NK-92 treated with Interleukin-12 subunit alpha and Interleukin-12 subunit beta, amount 100 ng/mL, for 24 hours (cell line): ENCODE measurements at regions not wholly inside any gene's neighbourhood (a gene's known extent, or its start where the extent isn't known, plus 50 kb on each side); places are given as distances from the start of the nearest gene placed in this dataset.
"Not testable (repeated sequence)": the region's sequence is repeated elsewhere in the genome, so short reads cannot be mapped to it uniquely, and the experiment has no call there.

ENCODE experiments used
- DNase-seq: peaks from one replicate; lab custom pipeline; 2025; lab: John Stamatoyannopoulos, UW

DNA sequence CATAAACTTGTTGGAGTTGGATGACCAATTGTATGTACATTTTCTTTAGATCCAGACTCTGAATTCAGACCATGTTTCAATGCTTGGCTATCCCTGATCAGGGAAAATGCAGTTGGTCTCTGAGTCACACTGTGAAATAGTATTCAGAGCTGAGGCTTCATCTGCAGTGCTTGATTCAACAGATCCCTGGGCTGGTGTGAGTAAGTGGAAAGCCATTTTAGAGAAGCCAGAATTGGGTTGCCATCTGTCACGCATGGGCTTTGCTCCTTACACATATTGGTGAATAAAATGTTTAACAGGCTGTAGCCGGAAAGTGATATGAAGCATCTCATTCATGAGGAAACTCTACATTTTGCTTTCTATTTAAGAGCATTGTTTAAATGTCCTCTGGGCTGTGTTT, 50.0 kb upstream of the ACYP2 start:
- DNase-seq: no peak

DNA sequence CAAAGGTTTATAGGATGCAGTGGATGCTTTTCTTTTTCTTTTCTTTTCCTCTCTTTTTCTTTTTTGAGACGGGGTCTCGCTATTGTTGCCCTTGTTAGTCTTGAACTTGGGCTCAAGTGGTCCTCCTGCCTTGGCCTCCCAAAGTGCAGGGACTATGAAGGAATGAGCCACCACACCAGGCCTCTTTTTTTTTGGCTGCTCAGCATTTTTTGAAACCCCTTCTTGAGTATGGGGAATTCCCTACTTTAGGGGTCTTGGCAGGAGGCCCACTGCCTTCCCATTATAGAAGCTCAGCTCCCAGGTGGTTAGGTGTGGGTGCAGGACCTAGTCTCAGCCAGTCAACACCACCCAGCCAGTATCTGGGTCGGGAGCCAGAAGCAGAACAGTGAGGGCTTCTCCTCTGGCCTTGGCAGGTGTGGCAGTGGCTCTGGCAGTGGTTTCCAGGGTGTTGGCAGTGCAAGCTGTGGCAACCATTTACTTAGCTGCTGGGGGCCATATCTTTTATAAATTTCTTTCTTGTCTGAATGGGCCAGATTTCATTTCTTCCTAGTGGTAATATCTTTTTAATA, 51.4 kb upstream of the ACYP2 start:
- DNase-seq: no peak

DNA sequence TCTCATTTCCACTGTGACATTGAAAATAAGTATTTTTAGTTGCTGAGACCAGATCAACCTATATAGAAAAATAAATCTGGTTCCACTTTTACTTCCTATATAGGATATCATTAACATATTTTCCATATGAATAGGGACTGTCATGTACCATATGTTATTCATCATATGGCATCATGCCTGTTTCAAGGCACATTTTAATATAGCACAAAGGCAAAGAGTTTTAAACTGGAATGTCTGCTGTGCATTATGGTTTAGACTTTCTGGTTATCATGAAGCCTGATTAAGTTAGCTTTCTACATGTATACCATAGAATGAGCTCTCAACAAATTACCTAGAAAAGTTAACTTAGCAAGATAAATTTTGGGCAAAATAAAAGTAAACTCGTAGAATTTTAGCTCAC, 53.0 kb upstream of the ACYP2 start:
- no peak for DNase-seq

DNA sequence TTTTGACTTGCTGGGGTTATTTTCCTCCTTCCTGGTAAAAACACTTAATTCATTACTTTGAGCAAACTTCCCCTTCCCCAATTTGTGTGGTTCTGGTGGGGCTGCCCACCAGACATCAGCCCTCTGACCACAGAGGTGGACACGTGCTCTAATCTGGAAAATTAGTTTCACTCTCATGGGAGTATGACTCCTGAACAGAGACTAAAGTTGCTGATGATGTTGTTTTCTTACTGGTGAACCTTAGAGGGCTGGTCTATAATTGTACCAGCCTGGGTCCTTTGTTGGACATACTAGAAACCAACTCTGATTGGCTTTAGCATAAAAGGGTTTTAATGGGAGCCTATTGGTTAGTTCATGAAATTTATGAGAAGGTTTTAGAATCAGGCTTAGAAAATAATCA, 54.1 kb upstream of the ACYP2 start:
- no peak for DNase-seq

DNA sequence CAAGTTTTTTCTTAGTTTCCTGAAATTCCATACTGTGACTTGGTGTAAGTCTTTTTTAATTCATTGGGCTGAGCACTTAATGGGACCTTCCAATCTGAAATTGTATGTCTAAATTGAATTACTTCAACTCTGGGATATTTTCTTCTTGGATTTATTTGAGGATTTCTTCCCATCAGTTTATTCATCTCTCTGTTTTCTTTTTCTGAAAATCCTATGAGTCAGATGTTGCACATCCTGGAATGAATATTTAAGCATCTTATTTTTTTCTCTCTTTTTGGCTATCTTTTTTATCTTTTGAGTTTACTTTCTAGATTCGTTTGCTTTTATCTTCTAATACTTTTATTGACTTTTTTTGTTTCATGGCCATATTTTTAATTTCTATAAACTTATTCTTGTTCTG, 55.4 kb upstream of the ACYP2 start:
- no peak for DNase-seq

DNA sequence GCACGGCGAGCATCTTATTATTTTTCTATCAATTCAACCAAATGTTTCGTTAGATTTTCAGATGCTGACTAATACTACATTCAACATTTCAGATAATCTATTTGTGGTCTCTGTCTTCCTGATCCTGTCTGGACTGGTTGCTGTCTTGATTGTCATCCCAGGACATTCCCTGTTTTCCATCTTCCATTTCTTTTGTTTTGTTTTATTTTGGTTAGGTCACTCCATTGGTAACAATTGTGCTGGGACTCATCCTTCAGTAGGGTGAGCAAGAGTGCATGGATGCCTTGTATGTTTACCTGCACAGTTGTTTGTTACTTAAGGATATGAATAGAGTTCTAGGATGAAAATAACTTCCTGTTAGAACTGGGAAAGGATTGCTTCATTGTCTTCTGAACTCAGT, 55.9 kb upstream of the ACYP2 start:
- no peak for DNase-seq

DNA sequence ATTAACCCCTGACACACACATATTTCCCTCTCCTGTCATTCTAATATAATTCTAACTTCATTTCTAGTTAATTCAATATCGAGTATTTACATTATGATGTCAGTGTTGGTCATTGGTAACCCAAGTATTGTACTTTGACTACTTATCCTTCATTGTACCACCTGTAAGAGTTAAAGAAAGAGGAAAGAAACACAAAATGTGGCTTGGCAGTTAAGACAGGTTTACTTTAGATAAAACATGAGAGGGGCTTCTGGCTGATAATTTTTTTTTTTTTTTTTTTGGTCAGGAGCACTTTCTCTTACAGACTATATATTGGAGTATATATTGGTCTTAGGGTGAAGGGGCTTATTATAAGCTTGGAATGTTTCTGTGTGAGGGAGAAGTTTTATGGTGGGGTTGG, 57.0 kb upstream of the ACYP2 start:
- no peak for DNase-seq

DNA sequence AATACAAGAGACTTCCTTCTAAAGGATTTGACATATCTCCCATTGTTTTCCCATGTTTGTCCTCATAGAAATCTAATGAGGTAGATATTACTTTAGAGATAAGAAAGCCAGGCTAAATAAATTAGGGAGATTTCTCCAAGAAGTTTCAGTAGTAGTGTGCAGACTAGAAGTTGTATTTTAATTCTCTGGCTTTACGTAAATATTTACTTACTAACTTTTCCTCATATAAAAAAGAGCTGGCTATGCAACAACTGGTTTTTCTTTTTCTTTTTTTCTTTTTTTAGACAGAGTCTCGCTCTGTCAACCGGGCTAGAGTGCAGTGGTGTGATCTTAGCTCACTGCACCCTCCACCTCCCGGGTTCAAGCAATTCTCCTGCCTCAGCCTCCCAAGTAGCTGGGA, 60.6 kb upstream of the ACYP2 start:
- no peak for DNase-seq

DNA sequence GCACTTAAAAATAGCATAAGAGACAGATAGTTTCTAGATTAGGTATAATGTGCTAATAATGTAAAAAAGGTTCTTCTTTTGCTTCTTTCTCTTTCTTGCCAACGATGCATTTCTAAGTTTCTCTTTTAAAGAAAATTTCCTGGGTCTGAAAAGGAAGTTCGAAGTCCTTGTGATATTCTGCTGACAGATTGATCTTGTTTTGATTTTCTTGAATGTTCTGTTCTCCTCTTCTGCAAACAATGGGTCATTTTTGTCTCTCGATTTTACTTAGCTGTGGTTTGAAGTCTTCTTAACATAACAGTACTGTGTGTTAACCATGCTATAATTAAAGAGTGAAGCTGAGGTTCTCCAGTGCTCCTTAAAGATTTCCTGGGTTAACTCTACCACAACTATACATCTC, 61.1 kb upstream of the ACYP2 start:
- no peak for DNase-seq

DNA sequence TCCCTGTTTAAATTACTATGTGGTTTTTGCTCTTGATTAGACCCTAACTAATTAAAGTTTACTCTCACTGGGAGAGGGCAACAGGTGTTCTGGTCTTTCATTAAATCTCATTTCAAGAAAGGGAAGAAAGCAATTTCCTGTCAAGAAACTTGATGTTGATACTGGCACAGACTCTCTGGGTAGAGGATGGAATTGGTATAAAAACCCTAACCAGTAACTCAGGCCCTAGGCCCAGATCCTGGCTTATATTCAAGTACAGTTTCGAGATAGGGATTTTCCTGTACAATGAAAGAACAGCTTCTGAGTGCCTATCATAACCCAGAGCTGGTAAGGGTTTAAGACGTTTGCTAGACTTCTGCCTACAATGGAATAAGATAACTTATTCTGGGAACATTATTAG, 61.6 kb upstream of the ACYP2 start:
- no peak for DNase-seq

DNA sequence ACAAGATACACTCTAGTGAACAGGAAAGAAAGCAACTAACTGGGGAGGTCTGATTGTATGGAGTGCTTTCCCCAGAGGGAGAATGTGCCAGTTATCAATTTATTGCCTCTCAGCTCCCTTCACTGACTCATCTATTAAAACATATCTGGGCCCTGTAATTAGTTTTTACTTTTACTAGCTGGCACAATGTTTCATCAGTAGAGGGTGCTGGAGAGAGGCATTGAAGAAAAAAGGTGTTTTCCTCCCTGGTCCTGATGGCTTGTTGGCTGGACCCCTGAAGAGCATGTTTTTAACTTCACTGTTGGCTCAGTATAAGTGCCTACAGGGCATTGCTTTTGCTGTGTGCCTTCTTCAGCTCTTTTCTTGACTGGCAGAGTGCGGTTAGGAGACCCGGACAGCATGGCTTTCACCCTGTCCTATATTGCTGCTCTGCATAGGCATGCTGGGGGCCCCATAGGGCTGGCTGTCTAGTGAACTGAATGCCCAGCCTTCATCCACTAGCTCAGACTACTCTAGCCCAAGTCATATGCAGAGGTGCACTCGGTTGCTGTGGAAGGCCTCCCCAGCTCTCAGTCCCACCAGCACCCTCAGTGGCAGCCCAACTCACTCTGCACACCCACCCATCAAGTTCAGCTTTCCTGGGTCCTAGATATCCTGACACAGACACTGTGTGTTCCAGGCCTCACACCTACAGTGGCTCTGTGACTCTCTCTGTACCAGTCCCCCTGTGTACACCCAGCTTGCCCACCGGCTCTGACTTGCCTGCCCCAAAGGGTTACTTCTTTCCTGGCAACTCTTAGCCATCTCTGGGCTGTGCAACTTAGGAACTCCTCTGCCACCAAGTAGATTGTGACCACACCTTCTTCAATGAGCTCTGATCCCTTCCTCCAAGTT, 62.3 kb upstream of the ACYP2 start:
- no peak for DNase-seq

DNA sequence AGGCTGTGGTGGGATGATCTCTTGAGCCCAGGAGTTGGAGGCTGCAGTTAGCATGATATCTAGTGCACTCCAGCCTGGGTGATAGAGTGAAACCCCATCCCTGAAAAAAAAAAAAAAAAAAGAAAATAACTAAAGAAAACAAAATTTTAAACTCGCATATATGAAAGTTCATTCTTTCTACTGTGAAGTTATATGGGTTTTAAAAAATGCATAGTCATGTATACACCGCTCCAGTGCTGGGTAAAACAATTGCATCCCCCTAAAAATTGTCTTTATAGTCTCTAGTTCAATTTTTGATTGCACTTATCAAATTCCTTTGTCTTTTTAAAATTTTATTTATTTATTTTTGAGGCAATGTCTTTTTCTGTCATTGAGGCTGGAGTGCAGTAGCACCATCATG, 65.0 kb upstream of the ACYP2 start:
- no peak for DNase-seq

DNA sequence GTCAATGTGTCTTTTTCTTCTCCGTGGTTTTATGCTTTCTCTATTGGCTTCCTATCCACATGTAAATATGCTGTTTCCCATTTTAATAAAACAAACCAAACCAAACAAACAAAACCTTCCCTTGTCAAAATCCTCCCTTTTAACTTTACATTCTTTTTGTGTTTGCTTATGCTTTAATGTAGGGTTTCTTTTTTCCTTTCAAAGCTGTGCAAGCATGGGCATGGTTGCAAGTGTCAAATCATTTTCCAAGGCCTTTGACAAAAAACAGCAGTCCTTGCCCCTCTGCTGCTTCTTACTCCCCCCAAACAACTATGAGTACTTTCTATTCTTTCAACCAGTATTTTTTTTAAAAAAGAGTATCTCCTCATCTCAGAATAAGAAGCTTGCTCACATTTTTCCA, 66.0 kb upstream of the ACYP2 start:
- no peak for DNase-seq

DNA sequence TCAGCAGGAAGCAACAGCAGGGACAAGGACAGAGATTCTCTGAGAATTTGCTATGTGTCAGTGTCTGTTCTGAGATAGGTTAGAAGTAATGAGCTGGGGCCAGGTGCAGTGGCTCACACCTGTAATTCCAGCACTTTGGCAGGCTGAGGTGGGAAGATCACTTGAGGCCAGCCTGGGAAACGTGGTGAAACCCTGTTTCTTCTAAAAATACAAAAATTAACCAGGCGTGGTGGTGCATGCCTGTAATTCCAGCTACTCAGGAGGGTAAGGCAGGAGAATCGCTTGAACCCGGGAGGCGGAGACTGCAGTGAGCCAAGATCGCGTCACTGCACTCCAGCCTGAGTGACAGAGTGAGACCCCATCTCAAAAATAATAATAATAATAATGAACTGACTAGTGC, 66.5 kb upstream of the ACYP2 start:
- DNase-seq: not testable (repeated sequence)

DNA sequence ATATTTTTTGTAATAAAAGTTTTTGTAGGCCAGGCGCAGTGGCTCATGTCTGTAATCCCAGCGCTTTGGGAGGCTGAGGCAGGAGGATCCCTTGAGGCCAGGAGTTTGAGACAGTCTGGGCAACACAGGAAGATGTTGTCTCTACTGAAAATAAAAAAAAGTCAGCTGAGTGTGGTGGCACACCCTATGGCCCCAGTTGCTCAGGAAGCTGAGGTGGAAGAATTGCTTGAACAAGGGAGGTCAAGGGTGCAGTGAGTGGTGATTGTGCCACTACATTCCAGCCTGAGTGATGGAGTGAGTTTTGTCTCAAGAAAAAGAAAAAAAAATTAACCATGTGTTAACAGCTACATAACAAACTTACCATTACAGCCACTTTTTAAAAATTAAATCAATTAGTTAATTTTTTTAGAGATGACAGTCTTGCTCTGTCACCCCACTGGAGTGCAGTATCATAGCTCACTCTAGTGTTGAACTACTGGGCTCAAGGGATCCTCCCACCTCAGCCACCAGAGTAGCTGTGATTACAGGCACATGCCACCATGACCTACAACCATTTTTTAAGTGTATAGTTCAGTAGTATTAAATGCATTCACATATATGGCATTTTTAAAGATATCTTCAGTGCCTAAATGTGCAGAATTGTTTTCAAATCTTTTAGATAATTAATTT, 67.2 kb upstream of the ACYP2 start:
- DNase-seq: no peak

DNA sequence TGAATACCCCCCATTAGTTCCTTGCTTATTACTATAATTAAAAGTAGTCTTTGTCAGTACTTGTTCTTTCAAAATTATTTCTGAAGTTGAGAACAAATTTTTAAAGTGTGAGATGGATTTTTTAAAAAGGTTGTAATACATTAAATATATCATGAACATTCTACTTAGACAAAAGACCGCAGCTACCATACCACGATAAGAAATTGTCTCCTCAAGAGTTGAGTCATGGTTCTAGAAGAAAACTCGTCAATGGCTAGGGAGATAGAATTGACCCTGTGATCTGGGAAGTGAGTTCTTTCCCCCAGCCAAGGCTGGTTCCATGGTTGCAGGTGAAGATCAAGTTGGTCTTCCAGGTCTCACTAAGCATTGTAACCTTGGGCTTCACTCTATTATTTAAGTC, 67.8 kb upstream of the ACYP2 start:
- no peak for DNase-seq

DNA sequence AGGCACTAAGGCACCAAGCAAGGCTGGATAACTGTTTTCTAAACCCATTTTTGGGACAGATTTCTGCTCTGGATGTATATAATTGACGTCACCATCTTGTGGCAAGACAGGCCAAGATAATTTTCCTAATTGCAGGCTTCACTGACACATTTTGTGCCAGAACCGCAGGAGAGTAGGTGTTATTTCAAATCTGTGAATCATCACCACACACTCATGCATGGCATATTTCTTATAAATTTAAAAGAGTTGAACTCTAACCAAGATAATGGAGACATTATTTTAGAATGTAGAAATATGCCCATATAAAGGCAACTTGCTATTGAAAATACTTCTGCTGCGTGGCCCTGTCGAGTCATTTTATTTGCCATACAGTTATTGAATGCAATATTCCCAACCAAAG, 68.3 kb upstream of the ACYP2 start:
- no peak for DNase-seq

DNA sequence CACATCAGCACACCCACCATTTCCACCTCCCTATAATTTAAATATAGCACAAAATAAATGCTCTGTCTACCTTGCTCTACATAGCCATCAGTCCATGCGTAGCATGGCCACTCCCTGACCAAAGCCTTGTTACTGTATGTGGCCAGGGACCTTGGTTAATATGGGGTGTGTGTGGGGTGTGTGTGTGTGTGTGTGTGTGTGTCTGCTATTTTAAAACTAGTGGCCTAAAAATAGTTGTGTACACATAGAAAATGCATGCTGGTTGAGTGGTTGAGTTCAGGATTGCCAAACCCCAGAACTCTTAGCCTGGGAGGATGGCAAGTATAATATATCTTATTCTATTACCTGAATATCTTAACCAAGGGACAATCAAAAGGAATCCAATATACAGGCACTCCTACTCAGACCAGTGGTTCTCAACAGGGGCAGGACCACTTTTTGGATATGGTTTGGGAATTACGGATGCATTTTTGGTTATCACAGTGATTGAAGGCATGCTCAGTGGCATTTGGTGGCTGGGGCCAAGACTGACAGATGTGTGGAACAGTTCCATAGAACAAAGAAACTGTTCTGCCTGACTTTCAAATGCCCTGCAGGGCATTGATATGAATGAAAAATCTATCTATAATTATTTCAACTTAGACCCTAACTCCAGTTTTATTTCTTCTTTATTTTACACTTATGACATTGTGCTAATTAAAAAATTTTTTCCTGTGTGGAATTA, 72.3 kb upstream of the PSME4 start:
- DNase-seq: no peak

DNA sequence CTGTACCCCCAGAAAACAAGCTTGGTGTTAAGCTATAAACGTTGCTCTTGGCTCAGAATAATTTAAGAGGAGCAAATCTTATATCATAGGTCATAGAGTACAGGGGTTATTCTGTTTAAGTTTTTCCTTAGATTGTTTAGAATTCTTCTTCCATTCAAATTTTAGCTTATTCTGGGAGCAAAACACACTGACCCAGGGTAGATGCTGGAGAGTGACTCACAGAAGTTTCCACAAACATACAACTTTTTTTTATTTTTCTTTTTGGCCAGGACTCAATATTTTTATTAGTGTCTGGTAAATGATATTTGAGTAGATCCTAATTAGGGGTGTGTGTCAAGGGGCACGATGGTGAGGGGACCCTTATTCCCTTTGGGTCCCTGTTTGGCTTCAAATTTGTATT, 71.5 kb upstream of the PSME4 start:
- no peak for DNase-seq

DNA sequence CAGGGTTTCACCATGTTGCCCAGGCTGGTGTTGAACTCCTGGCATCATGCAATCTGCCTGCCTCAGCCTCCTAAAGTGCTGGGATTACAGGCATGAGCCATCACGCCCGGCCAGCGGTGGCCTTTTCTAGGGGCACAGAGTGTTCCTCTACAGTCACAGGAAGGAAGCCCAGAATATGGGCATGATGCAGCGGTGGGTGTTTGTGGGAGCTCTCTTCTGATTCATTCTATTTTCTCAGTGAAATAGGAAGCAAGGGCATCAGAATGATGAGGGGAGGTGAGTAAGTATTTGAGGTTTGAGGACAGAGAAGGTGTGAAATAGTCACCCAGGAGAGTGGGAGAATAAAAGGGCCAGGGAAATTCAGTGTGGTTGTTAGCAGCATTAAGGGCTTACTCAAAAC, 70.3 kb upstream of the PSME4 start:
- peak; percentile 45 for DNase-seq

DNA sequence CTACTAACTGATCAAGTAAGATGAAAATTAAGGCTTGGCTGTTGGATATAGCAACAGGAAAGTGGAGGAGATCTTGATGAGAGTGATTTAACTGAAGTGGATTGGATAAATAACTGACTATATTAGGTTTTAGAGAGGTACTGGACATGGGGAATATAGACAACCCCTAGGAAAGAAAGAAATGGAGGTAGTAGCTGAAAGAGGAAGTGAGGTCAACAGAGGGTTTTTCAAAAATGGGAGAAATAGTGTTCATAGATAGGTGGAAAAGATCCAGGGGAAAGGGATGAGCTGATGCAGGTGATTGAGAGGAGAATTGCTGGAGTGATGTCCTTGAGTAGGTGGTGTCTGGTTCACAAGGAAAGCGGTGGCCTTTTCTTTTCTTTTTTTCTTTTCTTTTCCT, 69.9 kb upstream of the PSME4 start:
- DNase-seq: no peak

DNA sequence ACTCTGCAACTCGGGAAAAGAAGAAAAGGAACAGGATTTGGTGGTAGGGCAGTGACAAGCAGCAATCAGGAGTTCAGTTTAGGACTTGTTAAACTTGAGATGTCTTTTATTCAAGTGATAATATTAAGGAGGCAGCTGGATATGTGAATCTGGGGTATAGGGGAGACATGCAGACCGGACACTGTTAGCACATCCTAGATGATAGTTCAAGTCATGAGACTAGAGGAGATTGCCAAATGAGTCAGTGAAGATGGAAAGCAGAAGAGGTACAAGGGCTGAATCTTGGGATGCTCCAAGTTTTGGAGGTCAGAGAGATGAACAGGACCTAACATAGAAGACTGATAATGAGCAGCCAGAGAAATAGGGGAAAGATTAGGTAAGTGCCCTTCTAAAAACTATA, 69.5 kb upstream of the PSME4 start:
- no peak for DNase-seq

DNA sequence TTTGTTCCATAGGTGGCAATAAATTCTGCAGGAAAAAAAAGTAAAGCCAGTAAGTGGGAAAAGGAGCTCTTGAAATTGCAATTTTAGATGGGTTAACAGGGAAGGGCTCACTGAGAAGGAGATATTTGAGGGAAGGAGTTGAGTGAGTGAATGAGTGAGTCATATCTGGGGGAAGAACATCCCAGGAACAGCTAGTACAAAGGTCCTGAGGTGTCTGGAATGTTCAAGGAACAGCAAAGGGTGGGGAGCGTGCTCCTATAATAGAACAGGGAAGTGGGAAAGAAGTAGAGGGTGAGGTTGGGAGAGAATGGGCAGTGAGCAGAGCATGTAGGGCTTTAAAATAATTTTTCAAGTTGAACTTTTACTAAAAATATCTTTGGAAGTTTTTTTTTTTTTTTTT, 68.0 kb upstream of the PSME4 start:
- no peak for DNase-seq
